WTC11 (cell line): ENCODE measurements at regions not wholly inside any gene's neighbourhood (a gene's known extent, or its start where the extent isn't known, plus 50 kb on each side); places are given as distances from the start of the nearest gene placed in this dataset.

ENCODE experiments used
- ATAC-seq: fragments of 200-7000 bp; cut with Tn5 transposase; 2 replicates; pipeline ENCODE4 v1.10.0; 2021; ENCODE audit warnings: mild to moderate bottlenecking, moderate library complexity
- CTCF ChIA-PET: fragments of 300-600 bp; sonication (Branson Sonifier 250); formaldehyde crosslinking; loops from one replicate; lab custom pipeline; 2021; ENCODE audit warnings: antibody characterized with exemption; lab: Charles Lee
- POLR2A ChIA-PET: fragments of 350-600 bp; sonication (Branson Sonifier 250); formaldehyde crosslinking; loops from one replicate; lab custom pipeline; 2021; ENCODE audit warnings: antibody characterized with exemption; lab: Charles Lee
- DNase-seq: peaks from one replicate; pipeline ENCODE4 v3.0.0; 2021; ENCODE audit warnings: low spot score
- H3K27ac Mint-ChIP-seq: 2 replicates; pipeline ENCODE4 v1.8.0; 2021; ENCODE audit warnings: mixed read lengths
- H3K27me3 Mint-ChIP-seq: 2 replicates; pipeline ENCODE4 v1.8.0; 2021; ENCODE audit warnings: low read depth, mild to moderate bottlenecking, moderate library complexity, mixed read lengths
- H3K36me3 Mint-ChIP-seq: 2 replicates; pipeline ENCODE4 v1.8.0; 2021; ENCODE audit warnings: mixed read lengths
- H3K4me1 Mint-ChIP-seq: 2 replicates; pipeline ENCODE4 v1.8.0; 2022; ENCODE audit warnings: mixed read lengths
- H3K4me3 Mint-ChIP-seq: 2 replicates; pipeline ENCODE4 v1.8.0; 2021; ENCODE audit warnings: mild to moderate bottlenecking, moderate library complexity, mixed read lengths
- H3K9me3 Mint-ChIP-seq: 2 replicates; pipeline ENCODE4 v1.8.0; 2021; ENCODE audit warnings: mixed read lengths
- AFF4 ChIP-seq: sonication (generic); formaldehyde crosslinking; IDR thresholded peaks from 2 replicates; pipeline ENCODE4 v1.8.1; 2023; ENCODE audit warnings: mild to moderate bottlenecking, missing genetic modification reagents, borderline replicate concordance
- ATF2 ChIP-seq: sonication (generic); formaldehyde crosslinking; IDR thresholded peaks from 2 replicates; pipeline ENCODE4 v1.8.1; 2022; ENCODE audit warnings: low read depth, missing genetic modification reagents, borderline replicate concordance
- ATF3 ChIP-seq: sonication (generic); formaldehyde crosslinking; conservative IDR thresholded peaks from 2 replicates; pipeline ENCODE4 v1.8.1; 2022; ENCODE audit warnings: mild to moderate bottlenecking, missing genetic modification reagents
- CREB1 ChIP-seq: sonication (generic); formaldehyde crosslinking; IDR thresholded peaks from 2 replicates; pipeline ENCODE4 v1.8.0; 2023; ENCODE audit warnings: mild to moderate bottlenecking, missing genetic modification reagents
- FOXP4 ChIP-seq: sonication (generic); formaldehyde crosslinking; IDR thresholded peaks from 2 replicates; pipeline ENCODE4 v1.8.0; 2022; ENCODE audit warnings: mild to moderate bottlenecking, missing genetic modification reagents
- MLX ChIP-seq: sonication (generic); formaldehyde crosslinking; IDR thresholded peaks from 2 replicates; pipeline ENCODE4 v1.8.1; 2023; ENCODE audit warnings: mild to moderate bottlenecking, missing genetic modification reagents, moderate library complexity
- NFATC4 ChIP-seq: fragments of 250-450 bp; sonication (Bioruptor Pico); IDR thresholded peaks from 2 replicates; pipeline ENCODE4 v1.9.0; 2021; ENCODE audit warnings: mild to moderate bottlenecking
- NFYB ChIP-seq: sonication (generic); formaldehyde crosslinking; conservative IDR thresholded peaks from 2 replicates; pipeline ENCODE4 v1.8.0; 2022; ENCODE audit warnings: low read depth, missing genetic modification reagents
- NR3C1 ChIP-seq: sonication (generic); formaldehyde crosslinking; conservative IDR thresholded peaks from 2 replicates; pipeline ENCODE4 v1.8.1; 2023; ENCODE audit warnings: low read depth, mild to moderate bottlenecking, missing genetic modification reagents
- OVOL2 ChIP-seq: fragments of 250-450 bp; sonication (Bioruptor Pico); IDR thresholded peaks from 2 replicates; pipeline ENCODE4 v1.9.0; 2021; ENCODE audit warnings: mild to moderate bottlenecking, borderline replicate concordance
- PREB ChIP-seq: sonication (generic); formaldehyde crosslinking; IDR thresholded peaks from 2 replicates; pipeline ENCODE4 v1.8.1; 2022; ENCODE audit warnings: mild to moderate bottlenecking, missing genetic modification reagents, moderate library complexity, borderline replicate concordance
- SMAD4 ChIP-seq: sonication (generic); formaldehyde crosslinking; IDR thresholded peaks from 2 replicates; pipeline ENCODE4 v1.8.0; 2022; ENCODE audit warnings: mild to moderate bottlenecking, missing genetic modification reagents
- SP1 ChIP-seq: sonication (generic); formaldehyde crosslinking; conservative IDR thresholded peaks from 2 replicates; pipeline ENCODE4 v1.8.1; 2022; ENCODE audit warnings: missing genetic modification reagents
- ZBTB21 ChIP-seq: sonication (generic); formaldehyde crosslinking; IDR thresholded peaks from 2 replicates; pipeline ENCODE4 v1.8.1; 2023; ENCODE audit warnings: mild to moderate bottlenecking, missing genetic modification reagents, borderline replicate concordance
- ZNF317 ChIP-seq: sonication (generic); formaldehyde crosslinking; IDR thresholded peaks from 2 replicates; pipeline ENCODE4 v1.8.1; 2023; ENCODE audit warnings: low read depth, mild to moderate bottlenecking, moderate library complexity, missing genetic modification reagents, borderline replicate concordance
- ZNF532 ChIP-seq: fragments of 250-450 bp; sonication (Bioruptor Pico); IDR thresholded peaks from 2 replicates; pipeline ENCODE4 v1.9.0; 2021; ENCODE audit warnings: mild to moderate bottlenecking, borderline replicate concordance
- ZSCAN18 ChIP-seq: fragments of 250-450 bp; sonication (Bioruptor Pico); IDR thresholded peaks from 2 replicates; pipeline ENCODE4 v2.1.2; 2022; ENCODE audit warnings: mild to moderate bottlenecking, moderate library complexity

GRCh38 chr2:226443112-226443511 lies 356.5 kb downstream of the IRS1 start:
- Mint-ChIP-seq H3K9me3 (peaks cover 6% of the 10 kb centered on the region), H3K36me3 (0 out of 2 replicates have a peak, but pooled peaks cover 4% of the 10 kb centered on the region), H3K27ac (no peak overlapping the region), H3K27me3 (no peaks in the 10 kb centered on the region), H3K4me3 (no peak overlapping the region), H3K4me1 (peaks cover 18% of the 10 kb centered on the region)
- ChIA-PET POLR2A (no interaction called here), CTCF (no interaction called here)
- TF ChIP-seq ZNF532 (CRISPR knock-in tag), result no peak
- no peak for ATAC-seq
- no peak for DNase-seq

GRCh38 chr2:226440127-226440918 lies 359.3 kb downstream of the IRS1 start:
- CTCF ChIA-PET, result no interaction called here
- peaks cover 18% of the 10 kb centered on the region for H3K4me1 Mint-ChIP-seq
- POLR2A ChIA-PET, result no interaction called here
- DNase-seq, result no peak
- ATAC-seq, result no peak
- H3K27ac Mint-ChIP-seq, result no peak overlapping the region
- peaks cover 10% of the 10 kb centered on the region for H3K9me3 Mint-ChIP-seq
- no peak overlapping the region for H3K4me3 Mint-ChIP-seq
- no peaks in the 10 kb centered on the region for H3K27me3 Mint-ChIP-seq
- no peak for TF ChIP-seq NFATC4 (CRISPR knock-in tag)
- TF ChIP-seq PREB (CRISPR knock-in tag), result no peak
- no peak for TF ChIP-seq ZBTB21 (CRISPR knock-in tag)
- no peak for TF ChIP-seq MLX (CRISPR knock-in tag)
- TF ChIP-seq ATF2, result no peak
- TF ChIP-seq NR3C1, result no peak
- TF ChIP-seq ATF3 (CRISPR knock-in tag), result no peak
- no peak for TF ChIP-seq FOXP4
- no peak for TF ChIP-seq ZNF317 (CRISPR knock-in tag)
- TF ChIP-seq CREB1 (CRISPR knock-in tag), result no peak
- TF ChIP-seq SMAD4 (CRISPR knock-in tag), result no peak
- no peak for TF ChIP-seq NFYB (CRISPR knock-in tag)
- no peak for TF ChIP-seq ZSCAN18 (CRISPR knock-in tag)
- no peak for TF ChIP-seq AFF4 (CRISPR knock-in tag)
- TF ChIP-seq OVOL2 (CRISPR knock-in tag), result no peak
- no peak for TF ChIP-seq SP1 (CRISPR knock-in tag)
- H3K36me3 Mint-ChIP-seq, result 0 out of 2 replicates have a peak, but pooled peaks cover 4% of the 10 kb centered on the region
